A549 (cell line): ENCODE measurements at regions not wholly inside any gene's neighbourhood (a gene's known extent, or its start where the extent isn't known, plus 50 kb on each side); places are given as distances from the start of the nearest gene placed in this dataset.

Experiments
- ATAC-seq, 2 experiments: fragments of 200-7000 bp in 1 of 2; fragments of >200 bp in 1 of 2; cut with Nextera tagmentation in 1 of 2; cut with Tn5 transposase in 1 of 2; 3 replicates each; pipeline versions ENCODE4 v1.8.0 to v1.9.1; 2018 to 2020; ENCODE audit warnings: mild to moderate bottlenecking in 1 of 2, moderate library complexity in 1 of 2
- CTCF ChIA-PET: fragments of 300-600 bp; sonication (Branson Sonifier 250); formaldehyde crosslinking; extraction: SDS; loops from one replicate; lab custom pipeline; 2021; ENCODE audit warnings: antibody characterized with exemption, inconsistent platforms; lab: Yijun Ruan, JAX
- POLR2A ChIA-PET: fragments of 350-600 bp; formaldehyde crosslinking; extraction: SDS; loops from one replicate; lab custom pipeline; 2021; ENCODE audit warnings: antibody characterized with exemption, inconsistent platforms; lab: Yijun Ruan, JAX
- DNase-seq, 2 experiments: peaks; one replicate each; pipeline versions ENCODE4 v3.0.0 to v3.0.0-alpha.2; 2011 to 2016; ENCODE audit warnings: low read depth in 1 of 2, low spot score in 1 of 2
- FAIRE-seq: peaks from 2 replicates; lab custom pipeline; 2011; peaks lifted over from hg19 to GRCh38; lab: Jason Lieb, UNC
- H3K27ac ChIP-seq, 2 experiments: fragments of >200 bp; sonication (Bioruptor Twin); formaldehyde crosslinking; 3 replicates each; pipeline ENCODE4 v1.5.1; 2016 to 2017
- H3K4me1 ChIP-seq: fragments of >200 bp; sonication (Bioruptor Twin); formaldehyde crosslinking; 3 replicates; pipeline ENCODE4 v1.6.1; 2016
- H3K4me2 ChIP-seq: fragments of >200 bp; sonication (Bioruptor Twin); formaldehyde crosslinking; 3 replicates; pipeline ENCODE4 v1.6.1; 2016
- H3K4me3 ChIP-seq: fragments of >200 bp; sonication (Bioruptor Twin); formaldehyde crosslinking; 3 replicates; pipeline ENCODE4 v1.5.1; 2016
- H3K9me3 ChIP-seq: fragments of >200 bp; sonication (Bioruptor Twin); formaldehyde crosslinking; 3 replicates; pipeline ENCODE4 v1.6.1; 2016
- CEBPB ChIP-seq, 2 experiments: fragments of >200 bp in 1 of 2; sonication (Bioruptor Twin) in 1 of 2; formaldehyde crosslinking in 1 of 2; IDR thresholded peaks; 2 replicates each; pipeline ENCODE4 v1.6.1; 2012 to 2016
- CHD2 ChIP-seq: fragments of 150-350 bp; IDR thresholded peaks from 2 replicates; pipeline ENCODE4 v1.6.1; 2014; ENCODE audit warnings: low read length; ENCODE audit not compliant: partially characterized antibody
- EHF ChIP-seq: fragments of 250-450 bp; sonication (Bioruptor Pico); IDR thresholded peaks from 2 replicates; pipeline ENCODE4 v1.5.0; 2020; ENCODE audit warnings: mild to moderate bottlenecking
- EHMT2 ChIP-seq: fragments of 200-600 bp; sonication (generic); IDR thresholded peaks from 2 replicates; pipeline ENCODE4 v1.6.1; 2016; ENCODE audit warnings: antibody characterized with exemption, low read depth, mild to moderate bottlenecking, moderate library complexity
- FOSL2 ChIP-seq, 2 experiments: fragments of 450-650 bp in 1 of 2; fragments of >200 bp in 1 of 2; sonication (Bioruptor Twin) in 1 of 2; formaldehyde crosslinking; IDR thresholded peaks; 2 replicates each; pipeline versions ENCODE4 v1.5.0 to v1.6.1; 2016 to 2020; ENCODE audit warnings: mild to moderate bottlenecking in 1 of 2, moderate library complexity in 1 of 2
- FOXS1 ChIP-seq: fragments of 250-450 bp; sonication (Bioruptor Pico); IDR thresholded peaks from 2 replicates; pipeline ENCODE4 v1.5.0; 2020; ENCODE audit warnings: mild to moderate bottlenecking, moderate library complexity
- HEYL ChIP-seq: fragments of 250-450 bp; sonication (Bioruptor Pico); IDR thresholded peaks from 2 replicates; pipeline ENCODE4 v1.8.0; 2021; ENCODE audit warnings: mild to moderate bottlenecking, moderate library complexity
- HOXA7 ChIP-seq: fragments of 250-450 bp; sonication (Bioruptor Pico); IDR thresholded peaks from 2 replicates; pipeline ENCODE4 v1.5.0; 2020; ENCODE audit warnings: mild to moderate bottlenecking, moderate library complexity
- JUN ChIP-seq, 2 experiments: fragments of >200 bp; sonication (Bioruptor Twin); formaldehyde crosslinking; IDR thresholded peaks; 2 replicates in 1 of 2; 3 replicates in 1 of 2; pipeline ENCODE4 v1.6.1; 2016 to 2017
- KDM1A ChIP-seq: fragments of 200-600 bp; sonication (generic); IDR thresholded peaks from 2 replicates; pipeline ENCODE4 v1.6.1; 2016; ENCODE audit warnings: low read depth, mild to moderate bottlenecking
- KDM5A ChIP-seq: fragments of 200-600 bp; sonication (generic); IDR thresholded peaks from 2 replicates; pipeline ENCODE4 v1.6.1; 2016; ENCODE audit warnings: antibody characterized with exemption, mild to moderate bottlenecking
- MAFK ChIP-seq: fragments of 450-650 bp; IDR thresholded peaks from 2 replicates; pipeline ENCODE4 v1.6.1; 2014; ENCODE audit not compliant: partially characterized antibody
- MAZ ChIP-seq: fragments of 150-350 bp; IDR thresholded peaks from 2 replicates; pipeline ENCODE4 v1.6.1; 2014; ENCODE audit warnings: antibody characterized with exemption, low read depth, low read length, borderline replicate concordance
- NFE2L2 ChIP-seq: fragments of 150-350 bp; conservative IDR thresholded peaks from 2 replicates; pipeline ENCODE4 v1.6.1; 2014; ENCODE audit warnings: low read length
- NPAS2 ChIP-seq: fragments of 250-450 bp; sonication (Bioruptor Pico); IDR thresholded peaks from 2 replicates; pipeline ENCODE4 v1.8.0; 2022; ENCODE audit warnings: mild to moderate bottlenecking, moderate library complexity, borderline replicate concordance
- SMC3 ChIP-seq: fragments of >200 bp; sonication (Bioruptor Twin); formaldehyde crosslinking; IDR thresholded peaks from 3 replicates; pipeline ENCODE4 v1.6.1; 2018; ENCODE audit warnings: inconsistent platforms
- SREBF2 ChIP-seq: fragments of 450-650 bp; IDR thresholded peaks from 2 replicates; pipeline ENCODE4 v1.6.1; 2014; ENCODE audit warnings: mild to moderate bottlenecking, moderate library complexity
- TFCP2L1 ChIP-seq: fragments of 250-450 bp; sonication (Bioruptor Pico); IDR thresholded peaks from 2 replicates; pipeline ENCODE4 v1.5.0; 2021; ENCODE audit warnings: mild to moderate bottlenecking
- TP53 ChIP-seq: fragments of 250-450 bp; sonication (Bioruptor Pico); IDR thresholded peaks from 2 replicates; pipeline ENCODE4 v1.5.0; 2021; ENCODE audit warnings: mild to moderate bottlenecking, moderate library complexity
- ZC3H11A ChIP-seq: fragments of 450-650 bp; IDR thresholded peaks from 2 replicates; pipeline ENCODE4 v1.6.1; 2014; ENCODE audit warnings: antibody characterized with exemption, mild to moderate bottlenecking
- ZNF302 ChIP-seq: fragments of 250-450 bp; sonication (Bioruptor Pico); IDR thresholded peaks from 2 replicates; pipeline ENCODE4 v1.9.0; 2021; ENCODE audit warnings: inconsistent platforms, mild to moderate bottlenecking, moderate library complexity
- WGBS: methylation state at CpG from one replicate; pipeline ENCODE4 v1.1.6; 2017; ENCODE audit errors: missing lambda C conversion rate; 5-methylcytosine and 5-hydroxymethylcytosine counted together
- TF ChIP-seq, protein P1 (sequence below): fragments of >200 bp; sonication (Bioruptor Twin); formaldehyde crosslinking; IDR thresholded peaks from 3 replicates; pipeline ENCODE4 v1.6.1; 2016
- TF ChIP-seq, protein P2 (sequence below): fragments of 250-450 bp; sonication (Bioruptor Pico); IDR thresholded peaks from 2 replicates; pipeline ENCODE4 v1.5.0; 2021; ENCODE audit warnings: mild to moderate bottlenecking, moderate library complexity, borderline replicate concordance
- TF ChIP-seq, protein P3 (sequence below): fragments of 250-450 bp; sonication (Bioruptor Pico); IDR thresholded peaks from 2 replicates; pipeline ENCODE4 v1.5.0; 2020; ENCODE audit warnings: low read depth, mild to moderate bottlenecking, moderate library complexity
- TF ChIP-seq, protein P4 (sequence below): fragments of >200 bp; sonication (Bioruptor Twin); formaldehyde crosslinking; IDR thresholded peaks from 2 replicates; pipeline ENCODE4 v1.6.1; 2016

DNA sequence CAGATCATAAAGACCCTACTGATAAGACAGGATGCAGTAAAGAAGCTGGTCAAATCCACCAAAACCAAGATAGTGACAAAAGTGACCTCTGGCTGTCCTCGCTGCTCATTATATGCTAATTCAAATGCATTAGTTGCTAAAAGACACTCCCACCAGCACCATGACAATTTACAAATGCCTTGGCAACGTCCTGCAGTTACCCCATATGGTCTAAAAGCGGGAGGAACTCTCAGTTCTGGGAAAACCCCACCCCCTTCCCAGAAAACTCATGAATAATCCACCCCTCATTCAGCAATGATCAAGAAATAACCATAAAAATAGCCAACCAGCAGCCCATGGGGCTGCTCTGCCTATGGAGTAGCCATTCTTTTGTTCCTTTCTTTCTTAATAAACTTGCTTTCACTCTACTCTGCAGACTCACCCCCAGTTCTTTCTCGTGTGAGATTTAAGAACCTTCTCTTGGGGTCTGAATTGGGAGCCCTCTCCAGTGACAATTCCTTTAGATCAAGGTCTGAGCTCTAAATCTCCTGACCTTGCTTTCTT, 217.1 kb upstream of the STS start (continued):
- TF ChIP-seq MAFK (no peak), HOXA7 (no peak), NPAS2 (CRISPR knock-in tag) (no peak), JUN (IDR thresholded peaks at IDR 0.05) (no peak), ZNF302 (CRISPR knock-in tag) (no peak)
- TF ChIP-seq, all 56 proteins: peak for 0

DNA sequence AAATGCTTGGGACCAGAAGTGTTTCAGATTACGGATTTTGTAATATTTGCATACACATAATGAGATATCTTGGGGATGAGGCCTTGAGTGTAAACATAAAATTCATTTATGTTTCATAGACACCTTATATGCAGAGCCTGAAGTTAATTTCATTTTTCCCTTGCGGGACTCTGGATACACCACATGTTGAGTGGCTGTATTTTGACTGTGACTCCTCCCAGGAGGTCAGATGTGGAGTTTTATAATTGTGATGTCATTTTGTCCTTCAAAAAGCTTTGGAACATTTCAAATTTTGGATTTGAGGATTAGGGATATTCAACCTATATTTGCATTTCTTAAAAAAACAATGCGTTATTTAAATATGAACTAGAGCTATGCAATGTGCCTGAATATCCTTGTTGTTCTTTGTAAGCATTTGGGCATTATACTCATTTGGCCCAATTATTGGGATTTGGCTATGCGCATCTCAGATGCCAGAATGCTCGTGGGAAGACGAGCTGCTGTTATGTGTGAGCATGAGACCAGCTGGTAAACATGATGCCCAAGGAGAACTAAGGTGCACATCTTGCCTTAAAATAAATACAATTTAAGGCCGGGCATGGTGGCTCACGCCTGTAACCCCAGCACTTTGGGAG, 223.0 kb upstream of the STS start:
- Histone ChIP-seq H3K4me2 (no peak overlapping the region), H3K27ac (no peak overlapping the region), H3K4me1 (no peaks in the 10 kb centered on the region), H3K4me3 (no peak overlapping the region), H3K9me3 (no peaks in the 10 kb centered on the region)
- POLR2A ChIA-PET: no interaction called here
- DNase-seq: no peak
- 13% methylated on average over 8 of the region's 8 CpGs for WGBS
- TF ChIP-seq CEBPB (IDR thresholded peaks at IDR 0.05): no peak
- TF ChIP-seq ZC3H11A: no peak
- TF ChIP-seq, protein P1, sequence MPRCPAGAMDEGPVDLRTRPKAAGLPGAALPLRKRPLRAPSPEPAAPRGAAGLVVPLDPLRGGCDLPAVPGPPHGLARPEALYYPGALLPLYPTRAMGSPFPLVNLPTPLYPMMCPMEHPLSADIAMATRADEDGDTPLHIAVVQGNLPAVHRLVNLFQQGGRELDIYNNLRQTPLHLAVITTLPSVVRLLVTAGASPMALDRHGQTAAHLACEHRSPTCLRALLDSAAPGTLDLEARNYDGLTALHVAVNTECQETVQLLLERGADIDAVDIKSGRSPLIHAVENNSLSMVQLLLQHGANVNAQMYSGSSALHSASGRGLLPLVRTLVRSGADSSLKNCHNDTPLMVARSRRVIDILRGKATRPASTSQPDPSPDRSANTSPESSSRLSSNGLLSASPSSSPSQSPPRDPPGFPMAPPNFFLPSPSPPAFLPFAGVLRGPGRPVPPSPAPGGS: no peak
- TF ChIP-seq SREBF2: no peak
- no peak for TF ChIP-seq HEYL (CRISPR knock-in tag)
- TF ChIP-seq TP53: no peak
- no peak for TF ChIP-seq NFE2L2
- no peak for TF ChIP-seq CHD2
- TF ChIP-seq ZNF302 (CRISPR knock-in tag): no peak
- no peak for TF ChIP-seq JUN (IDR thresholded peaks at IDR 0.05)
- no peak for TF ChIP-seq MAFK
- TF ChIP-seq, protein P2, sequence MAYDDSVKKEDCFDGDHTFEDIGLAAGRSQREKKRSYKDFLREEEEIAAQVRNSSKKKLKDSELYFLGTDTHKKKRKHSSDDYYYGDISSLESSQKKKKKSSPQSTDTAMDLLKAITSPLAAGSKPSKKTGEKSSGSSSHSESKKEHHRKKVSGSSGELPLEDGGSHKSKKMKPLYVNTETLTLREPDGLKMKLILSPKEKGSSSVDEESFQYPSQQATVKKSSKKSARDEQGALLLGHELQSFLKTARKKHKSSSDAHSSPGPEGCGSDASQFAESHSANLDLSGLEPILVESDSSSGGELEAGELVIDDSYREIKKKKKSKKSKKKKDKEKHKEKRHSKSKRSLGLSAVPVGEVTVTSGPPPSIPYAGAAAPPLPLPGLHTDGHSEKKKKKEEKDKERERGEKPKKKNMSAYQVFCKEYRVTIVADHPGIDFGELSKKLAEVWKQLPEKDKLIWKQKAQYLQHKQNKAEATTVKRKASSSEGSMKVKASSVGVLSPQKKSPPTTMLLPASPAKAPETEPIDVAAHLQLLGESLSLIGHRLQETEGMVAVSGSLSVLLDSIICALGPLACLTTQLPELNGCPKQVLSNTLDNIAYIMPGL (CRISPR knock-in tag): no peak
- TF ChIP-seq SMC3: no peak
- TF ChIP-seq FOSL2 (IDR thresholded peaks at IDR 0.05): no peak
- no peak for TF ChIP-seq FOSL2 (CRISPR knock-in tag; IDR thresholded peaks at IDR 0.05)
- no peak for TF ChIP-seq EHF (CRISPR knock-in tag)
- CTCF ChIA-PET: no interaction called here
- FAIRE-seq: no peak
- no peak for ATAC-seq

DNA sequence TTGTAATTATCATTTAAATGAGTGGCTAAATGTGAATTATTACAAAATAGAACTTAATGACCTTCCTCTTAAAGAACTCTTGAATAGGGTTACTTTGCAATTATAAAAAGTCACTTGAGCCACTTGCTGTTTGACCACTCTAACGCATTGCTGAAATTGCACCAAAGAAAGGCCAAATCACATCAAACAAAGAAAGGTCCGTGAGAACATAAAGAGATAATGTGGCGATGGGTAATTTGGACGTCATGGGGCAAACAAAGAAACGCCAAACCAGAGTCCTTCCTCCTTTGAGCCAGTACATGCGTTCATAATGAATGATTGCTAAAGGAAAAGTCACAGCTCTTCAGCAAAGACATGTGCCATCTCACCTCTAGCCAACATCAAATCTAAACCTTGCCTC, 229.8 kb upstream of the STS start:
- H3K4me1 ChIP-seq: no peaks in the 10 kb centered on the region
- H3K4me2 ChIP-seq: no peak overlapping the region
- H3K9me3 ChIP-seq: no peaks in the 10 kb centered on the region
- ATAC-seq (no peak), DNase-seq (no peak)
- POLR2A ChIA-PET: no interaction called here
- no peak overlapping the region for H3K27ac ChIP-seq
- 22% methylated on average over 6 of the region's 6 CpGs for WGBS
- no peak overlapping the region for H3K4me3 ChIP-seq
- TF ChIP-seq KDM5A: no peak
- TF ChIP-seq, all 56 proteins: peak for 0
- no peak for FAIRE-seq
- CTCF ChIA-PET: no interaction called here

DNA sequence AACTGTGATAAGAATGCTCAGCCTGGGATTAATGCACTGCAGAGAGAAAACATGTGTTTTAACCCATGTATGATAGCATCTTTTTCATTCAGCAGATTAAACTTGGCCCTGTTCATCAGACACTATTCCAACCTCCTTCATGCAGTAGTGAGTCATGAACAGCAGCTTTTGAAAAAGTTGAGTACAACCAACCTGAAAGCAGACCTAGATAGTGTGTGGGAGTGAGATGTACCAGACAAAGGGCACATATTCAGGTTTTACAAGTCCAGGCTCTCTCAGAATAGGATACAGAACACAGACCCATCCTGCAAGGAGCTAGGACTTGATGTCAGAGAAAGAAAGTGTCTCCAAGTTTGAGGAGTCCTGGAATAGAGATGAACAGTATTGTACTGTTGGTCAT, 237.3 kb upstream of the STS start:
- ChIA-PET POLR2A (no interaction called here), CTCF (no interaction called here)
- no peaks in the 10 kb centered on the region for H3K4me1 ChIP-seq
- no peak overlapping the region for H3K4me3 ChIP-seq
- DNase-seq (no peak), FAIRE-seq (no peak), ATAC-seq (no peak)
- no peaks in the 10 kb centered on the region for H3K9me3 ChIP-seq
- H3K27ac ChIP-seq: no peak overlapping the region
- no peak overlapping the region for H3K4me2 ChIP-seq
- no peak for TF ChIP-seq KDM1A
- no peak for TF ChIP-seq TP53
- no peak for TF ChIP-seq JUN (IDR thresholded peaks at IDR 0.05)
- TF ChIP-seq, protein P3, sequence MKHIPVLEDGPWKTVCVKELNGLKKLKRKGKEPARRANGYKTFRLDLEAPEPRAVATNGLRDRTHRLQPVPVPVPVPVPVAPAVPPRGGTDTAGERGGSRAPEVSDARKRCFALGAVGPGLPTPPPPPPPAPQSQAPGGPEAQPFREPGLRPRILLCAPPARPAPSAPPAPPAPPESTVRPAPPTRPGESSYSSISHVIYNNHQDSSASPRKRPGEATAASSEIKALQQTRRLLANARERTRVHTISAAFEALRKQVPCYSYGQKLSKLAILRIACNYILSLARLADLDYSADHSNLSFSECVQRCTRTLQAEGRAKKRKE (CRISPR knock-in tag): no peak
- TF ChIP-seq MAZ: no peak
- TF ChIP-seq EHMT2: no peak
- TF ChIP-seq FOXS1 (CRISPR knock-in tag): no peak
- TF ChIP-seq TFCP2L1 (CRISPR knock-in tag): no peak
- no peak for TF ChIP-seq CEBPB (IDR thresholded peaks at IDR 0.05)
- TF ChIP-seq, protein P4, sequence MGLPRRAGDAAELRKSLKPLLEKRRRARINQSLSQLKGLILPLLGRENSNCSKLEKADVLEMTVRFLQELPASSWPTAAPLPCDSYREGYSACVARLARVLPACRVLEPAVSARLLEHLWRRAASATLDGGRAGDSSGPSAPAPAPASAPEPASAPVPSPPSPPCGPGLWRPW: no peak
- TF ChIP-seq, protein P1: no peak
